NB4 (cell line): ENCODE measurements at regions not wholly inside any gene's neighbourhood (a gene's known extent, or its start where the extent isn't known, plus 50 kb on each side); places are given as distances from the start of the nearest gene placed in this dataset.
A peak's percentile ranks its signal among the peaks of the same experiment; 100 is the strongest.

ENCODE experiments used
- DNase-seq: peaks from one replicate; pipeline ENCODE4 v3.0.0; 2010; ENCODE audit warnings: low read depth
- H3K4me3 ChIP-seq: one replicate; pipeline ENCODE4 v1.5.1; 2011; ENCODE audit warnings: mild to moderate bottlenecking, low read depth, low read length, moderate library complexity
- CTCF ChIP-seq: IDR thresholded peaks from one replicate; pipeline ENCODE4 v1.5.1; 2012; ENCODE audit warnings: low read depth, low read length
- MAX ChIP-seq: IDR thresholded peaks from 2 replicates; pipeline ENCODE4 v1.6.1; 2011; ENCODE audit warnings: low read depth, low read length
- MYC ChIP-seq: IDR thresholded peaks from 2 replicates; pipeline ENCODE4 v1.6.1; 2011; ENCODE audit warnings: low read depth, low read length
- POLR2A ChIP-seq: IDR thresholded peaks from 2 replicates; pipeline ENCODE4 v1.6.1; 2011; ENCODE audit warnings: mild to moderate bottlenecking; ENCODE audit not compliant: insufficient read length; ENCODE audit errors: extremely low read depth

- TF ChIP-seq MAX (no peak), POLR2A (no peak), MYC (no peak), CTCF (no peak)
- H3K4me3 ChIP-seq = no peak overlapping the region
- DNase-seq = no peak
These were observed 163.1 kb downstream of the LNPK start for GRCh38 chr2:175838979-175839378.

- peak; percentile 25 for DNase-seq
- no peak overlapping the region for H3K4me3 ChIP-seq
- no peak for TF ChIP-seq MYC
- TF ChIP-seq POLR2A = no peak
- no peak for TF ChIP-seq MAX
- no peak for TF ChIP-seq CTCF
These were observed 165.0 kb downstream of the LNPK start for GRCh38 chr2:175837046-175837445.

GRCh38 chr2:175836361-175836760 is 165.7 kb downstream of the LNPK start:
- TF ChIP-seq MAX = no peak
- no peak for TF ChIP-seq MYC
- no peak for TF ChIP-seq POLR2A
- no peak for TF ChIP-seq CTCF
- no peak for DNase-seq
- no peak overlapping the region for H3K4me3 ChIP-seq

GRCh38 chr2:175834477-175834876 is 167.6 kb downstream of the LNPK start:
- no peak for TF ChIP-seq POLR2A
- no peak for TF ChIP-seq CTCF
- TF ChIP-seq MAX = no peak
- no peak for TF ChIP-seq MYC
- no peak overlapping the region for H3K4me3 ChIP-seq
- no peak for DNase-seq

- TF ChIP-seq MAX (no peak), MYC (no peak), POLR2A (no peak), CTCF (no peak)
- DNase-seq = no peak
- no peak overlapping the region for H3K4me3 ChIP-seq
These were observed 169.2 kb downstream of the LNPK start for GRCh38 chr2:175832866-175833265.

GRCh38 chr2:175829741-175830140 is 172.3 kb downstream of the LNPK start:
- no peak for DNase-seq
- TF ChIP-seq MYC = no peak
- TF ChIP-seq MAX = no peak
- no peak for TF ChIP-seq POLR2A
- TF ChIP-seq CTCF = no peak
- H3K4me3 ChIP-seq = no peak overlapping the region
